ENCODE measurements at regions not wholly inside any gene's neighbourhood (a gene's known extent, or its start where the extent isn't known, plus 50 kb on each side); places are given as distances from the start of the nearest gene placed in this dataset.

- TF ChIP-seq, protein P1, sequence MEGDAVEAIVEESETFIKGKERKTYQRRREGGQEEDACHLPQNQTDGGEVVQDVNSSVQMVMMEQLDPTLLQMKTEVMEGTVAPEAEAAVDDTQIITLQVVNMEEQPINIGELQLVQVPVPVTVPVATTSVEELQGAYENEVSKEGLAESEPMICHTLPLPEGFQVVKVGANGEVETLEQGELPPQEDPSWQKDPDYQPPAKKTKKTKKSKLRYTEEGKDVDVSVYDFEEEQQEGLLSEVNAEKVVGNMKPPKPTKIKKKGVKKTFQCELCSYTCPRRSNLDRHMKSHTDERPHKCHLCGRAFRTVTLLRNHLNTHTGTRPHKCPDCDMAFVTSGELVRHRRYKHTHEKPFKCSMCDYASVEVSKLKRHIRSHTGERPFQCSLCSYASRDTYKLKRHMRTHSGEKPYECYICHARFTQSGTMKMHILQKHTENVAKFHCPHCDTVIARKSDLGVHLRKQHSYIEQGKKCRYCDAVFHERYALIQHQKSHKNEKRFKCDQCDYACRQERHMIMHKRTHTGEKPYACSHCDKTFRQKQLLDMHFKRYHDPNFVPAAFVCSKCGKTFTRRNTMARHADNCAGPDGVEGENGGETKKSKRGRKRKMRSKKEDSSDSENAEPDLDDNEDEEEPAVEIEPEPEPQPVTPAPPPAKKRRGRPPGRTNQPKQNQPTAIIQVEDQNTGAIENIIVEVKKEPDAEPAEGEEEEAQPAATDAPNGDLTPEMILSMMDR (IDR thresholded peaks at IDR 0.05; ENCODE audit: insufficient read depth, low read depth, low read length): no peak
- no peak for TF ChIP-seq EZH2 (IDR thresholded peaks at IDR 0.05; ENCODE audit: insufficient read depth, low read length)
Measured at GRCh38 chr12:84561351-84561750, 351.2 kb downstream of the SLC6A15 start.

Measured in astrocyte (in vitro differentiated cells and primary cell).